CD14-positive monocyte (primary cell): ENCODE measurements at regions not wholly inside any gene's neighbourhood (a gene's known extent, or its start where the extent isn't known, plus 50 kb on each side); places are given as distances from the start of the nearest gene placed in this dataset.

Experiments used
- DNase-seq, 3 donors: peaks; one replicate each; pipeline ENCODE4 v3.0.0-alpha.2; 2011 to 2022
- H2AFZ ChIP-seq: 2 replicates; pipeline ENCODE4 v1.6.0; 2012; ENCODE audit warnings: mild to moderate bottlenecking, low read depth, low read length, inconsistent platforms; ENCODE audit not compliant: insufficient read depth, poor library complexity, severe bottlenecking
- H3K27ac ChIP-seq, 2 donors: 1 replicate in 1 of 2; 2 replicates in 1 of 2; pipeline ENCODE4 v1.5.1; 2012 to 2013; ENCODE audit warnings: low read length in 2 of 2, control low read depth in 1 of 2, inconsistent platforms in 1 of 2, low read depth in 1 of 2, mild to moderate bottlenecking in 1 of 2
- H3K27me3 ChIP-seq, 2 donors: one replicate each; pipeline versions ENCODE4 v1.6.0 to v1.6.1; 2011 to 2013; ENCODE audit warnings: low read length in 2 of 2; ENCODE audit not compliant: control insufficient read depth in 2 of 2, insufficient read depth in 2 of 2
- H3K36me3 ChIP-seq, 2 donors: replicated peaks in 1 of 2; 1 replicate in 1 of 2; 2 replicates in 1 of 2; pipeline versions ENCODE4 v1.5.1 to v1.6.1; 2012 to 2013; ENCODE audit warnings: low read length in 2 of 2, control low read depth in 1 of 2, inconsistent platforms in 1 of 2, mild to moderate bottlenecking in 1 of 2; ENCODE audit not compliant: insufficient read depth in 2 of 2, control insufficient read depth in 1 of 2
- H3K4me1 ChIP-seq, 2 donors: 1 replicate in 1 of 2; 2 replicates in 1 of 2; pipeline versions ENCODE4 v1.5.1 to v1.6.1; 2012 to 2013; ENCODE audit warnings: low read length in 2 of 2, control low read depth in 1 of 2, inconsistent platforms in 1 of 2, mild to moderate bottlenecking in 1 of 2, moderate library complexity in 1 of 2; ENCODE audit not compliant: insufficient read depth in 2 of 2, control insufficient read depth in 1 of 2
- H3K4me2 ChIP-seq: replicated peaks from 2 replicates; pipeline ENCODE3; 2012; ENCODE audit warnings: low read length, moderate library complexity, mild to moderate bottlenecking; ENCODE audit not compliant: poor library complexity, severe bottlenecking; ENCODE audit errors: extremely low read depth
- H3K4me3 ChIP-seq, 3 experiments: fragments of 200-600 bp in 1 of 3; sonication (generic) in 1 of 3; replicated peaks in 1 of 3; 1 replicate in 2 of 3; 2 replicates in 1 of 3; pipeline ENCODE4 v1.5.1; 2011 to 2013; ENCODE audit warnings: low read length in 3 of 3, mild to moderate bottlenecking in 3 of 3, control low read depth in 2 of 3, low read depth in 2 of 3, inconsistent platforms in 1 of 3, moderate library complexity in 1 of 3
- H3K79me2 ChIP-seq: 2 replicates; pipeline ENCODE4 v1.6.0; 2012; ENCODE audit warnings: mild to moderate bottlenecking, control low read depth, inconsistent platforms, low read length, moderate library complexity; ENCODE audit not compliant: insufficient read depth
- H3K9ac ChIP-seq: 2 replicates; pipeline ENCODE4 v1.6.0; 2017; ENCODE audit warnings: low read length, mild to moderate bottlenecking; ENCODE audit not compliant: insufficient read depth, poor library complexity, severe bottlenecking
- H3K9me3 ChIP-seq, 2 donors: replicated peaks in 1 of 2; 1 replicate in 1 of 2; 2 replicates in 1 of 2; pipeline versions ENCODE4 v1.5.1 to v1.6.1; 2012 to 2013; ENCODE audit warnings: low read length in 2 of 2, control low read depth in 1 of 2; ENCODE audit not compliant: control insufficient read depth in 1 of 2, insufficient read depth in 1 of 2
- H4K20me1 ChIP-seq: 2 replicates; pipeline ENCODE4 v1.6.0; 2012; ENCODE audit warnings: mild to moderate bottlenecking, low read length, control low read depth, moderate library complexity; ENCODE audit not compliant: insufficient read depth
- H3K27ac Mint-ChIP-seq, 7 donors: one replicate each; pipeline ENCODE4 v1.8.0; 2020; ENCODE audit warnings: mild to moderate bottlenecking in 7 of 7, mixed read lengths in 7 of 7, moderate library complexity in 6 of 7, inconsistent platforms in 2 of 7
- H3K27me3 Mint-ChIP-seq, 3 donors: one replicate each; pipeline ENCODE4 v1.8.0; 2021 to 2022; ENCODE audit warnings: low read depth in 3 of 3, mild to moderate bottlenecking in 3 of 3, mixed read lengths in 3 of 3, moderate library complexity in 3 of 3, inconsistent platforms in 1 of 3
- H3K36me3 Mint-ChIP-seq, 2 donors: one replicate each; pipeline ENCODE4 v1.8.0; 2020; ENCODE audit warnings: mixed read lengths in 2 of 2, inconsistent platforms in 1 of 2, mild to moderate bottlenecking in 1 of 2
- H3K4me1 Mint-ChIP-seq: one replicate; pipeline ENCODE4 v1.8.0; 2020; ENCODE audit warnings: mild to moderate bottlenecking, mixed read lengths
- H3K4me3 Mint-ChIP-seq, 2 donors: one replicate each; pipeline ENCODE4 v1.8.0; 2020; ENCODE audit warnings: mild to moderate bottlenecking in 2 of 2, mixed read lengths in 2 of 2, moderate library complexity in 1 of 2
- H3K9me3 Mint-ChIP-seq, 7 donors: one replicate each; pipeline ENCODE4 v1.8.0; 2020 to 2022; ENCODE audit warnings: mixed read lengths in 7 of 7, mild to moderate bottlenecking in 6 of 7, moderate library complexity in 6 of 7, inconsistent platforms in 2 of 7
- CTCF ChIP-seq: fragments of 200-600 bp; IDR thresholded peaks from one replicate; pipeline ENCODE4 v1.8.0; 2022; ENCODE audit warnings: antibody characterized with exemption, mild to moderate bottlenecking
- WGBS: methylation state at CpG from one replicate; pipeline ENCODE4 v1.1.5; 2013; ENCODE audit warnings: missing lambda C conversion rate; ENCODE audit not compliant: insufficient coverage; 5-methylcytosine and 5-hydroxymethylcytosine counted together
- intact Hi-C, 2 donors: fragments of 100-400 bp; cut with micrococcal nuclease; formaldehyde crosslinking; loops; one replicate each; pipeline versions ENCODE4 v1.15.0 to v1.15.1; 2023

- H3K36me3 Mint-ChIP-seq = no peaks in the 10 kb centered on the region
- Histone ChIP-seq H4K20me1 (no peaks in the 10 kb centered on the region), H3K79me2 (no peaks in the 10 kb centered on the region), H3K4me3 (no peak overlapping the region), H3K36me3 (no peaks in the 10 kb centered on the region), H3K4me2 (no peak overlapping the region), H3K9me3 (peaks cover 9 to 18% of the 10 kb centered on the region in 2 donors), H2AFZ (no peak overlapping the region), H3K4me1 (no peaks in the 10 kb centered on the region), H3K27ac (no peak overlapping the region), H3K9ac (no peak overlapping the region), H3K27me3 (no peaks in the 10 kb centered on the region)
- no peak overlapping the region for H3K27ac Mint-ChIP-seq
- no peak overlapping the region for H3K4me3 Mint-ChIP-seq
- H3K9me3 Mint-ChIP-seq = peaks cover 1 to 14% (median 4%) of the 10 kb centered on the region in 7 donors
- no peak for TF ChIP-seq CTCF
- no peak for DNase-seq
- intact Hi-C loops = no loop called here
- no peaks in the 10 kb centered on the region for H3K27me3 Mint-ChIP-seq
- no CpG with 5 or more reads among the region's 3 CpGs for WGBS
- H3K4me1 Mint-ChIP-seq = no peaks in the 10 kb centered on the region
These were observed 372.9 kb upstream of the COBL start for GRCh38 chr7:51689547-51689946.

- no peak for TF ChIP-seq CTCF
These were observed 369.2 kb upstream of the COBL start for GRCh38 chr7:51685794-51686193.

More at GRCh38 chr7:51685794-51686193, 369.2 kb upstream of the COBL start:
- no peak overlapping the region for H3K27ac ChIP-seq
- H3K4me1 ChIP-seq = no peaks in the 10 kb centered on the region
- Mint-ChIP-seq H3K27ac (no peak overlapping the region), H3K27me3 (peaks cover 0 to 1% (median 0%) of the 10 kb centered on the region in 3 donors), H3K36me3 (no peaks in the 10 kb centered on the region), H3K4me1 (no peaks in the 10 kb centered on the region), H3K4me3 (no peak overlapping the region), H3K9me3 (peaks cover 0 to 12% (median 8%) of the 10 kb centered on the region in 7 donors)
- H3K9ac ChIP-seq = no peak overlapping the region
- no peak overlapping the region for H2AFZ ChIP-seq
- no peak for DNase-seq
- H4K20me1 ChIP-seq = no peaks in the 10 kb centered on the region
- H3K9me3 ChIP-seq = peaks cover 12 to 13% of the 10 kb centered on the region in 2 donors
- no peak overlapping the region for H3K4me2 ChIP-seq
- H3K36me3 ChIP-seq = no peaks in the 10 kb centered on the region
- no peaks in the 10 kb centered on the region for H3K79me2 ChIP-seq
- intact Hi-C loops = no loop called here
- 100% methylated on average over 2 of the region's 4 CpGs for WGBS
- H3K4me3 ChIP-seq = no peak overlapping the region
- H3K27me3 ChIP-seq = no peaks in the 10 kb centered on the region
